Naive thymus-derived CD4-positive, alpha-beta T cell (primary cell): ENCODE measurements at regions not wholly inside any gene's neighbourhood (a gene's known extent, or its start where the extent isn't known, plus 50 kb on each side); places are given as distances from the start of the nearest gene placed in this dataset.
A peak's percentile ranks its signal among the peaks of the same experiment; 100 is the strongest.

Experiments used
- ATAC-seq: fragments of 150-1000 bp; cut with Tn5 transposase; 2 replicates; pipeline ENCODE4 v1.10.0; 2021; ENCODE audit warnings: mild to moderate bottlenecking, moderate library complexity
- CTCF ChIA-PET: fragments of 350-600 bp; sonication (Branson Sonifier 250); formaldehyde crosslinking; loops from one replicate; lab custom pipeline; 2021; ENCODE audit warnings: antibody characterized with exemption; lab: Charles Lee
- POLR2A ChIA-PET: fragments of 350-600 bp; sonication (Branson Sonifier 250); formaldehyde crosslinking; loops from one replicate; lab custom pipeline; 2021; ENCODE audit warnings: antibody characterized with exemption, inconsistent platforms; lab: Charles Lee
- DNase-seq, 9 donors: peaks; one replicate each; pipeline versions ENCODE4 v3.0.0 to v3.0.0-alpha.2; 2020 to 2022; ENCODE audit warnings: mixed read lengths in 1 of 9
- H3K27ac ChIP-seq: one replicate; pipeline ENCODE4 v1.7.0; 2013; ENCODE audit warnings: mild to moderate bottlenecking, low read depth, low read length, moderate library complexity
- H3K27me3 ChIP-seq, 2 donors: one replicate each; pipeline ENCODE4 v1.7.0; 2013; ENCODE audit warnings: low read length in 2 of 2, mild to moderate bottlenecking in 2 of 2, moderate library complexity in 2 of 2; ENCODE audit not compliant: control insufficient read depth in 2 of 2, insufficient read depth in 2 of 2
- H3K36me3 ChIP-seq, 3 experiments: 1 replicate in 2 of 3; 2 replicates in 1 of 3; pipeline ENCODE4 v1.7.0; 2013; ENCODE audit warnings: low read length in 3 of 3, mild to moderate bottlenecking in 3 of 3, moderate library complexity in 1 of 3; ENCODE audit not compliant: insufficient read depth in 3 of 3, control insufficient read depth in 2 of 3
- H3K4me1 ChIP-seq, 2 donors: one replicate each; pipeline ENCODE4 v1.7.0; 2013; ENCODE audit warnings: low read length in 2 of 2, mild to moderate bottlenecking in 2 of 2, moderate library complexity in 1 of 2; ENCODE audit not compliant: control insufficient read depth in 2 of 2, insufficient read depth in 2 of 2
- H3K4me3 ChIP-seq: 2 replicates; pipeline ENCODE4 v1.7.0; 2013; ENCODE audit warnings: mild to moderate bottlenecking, low read length
- H3K9me3 ChIP-seq, 3 experiments: 1 replicate in 2 of 3; 2 replicates in 1 of 3; pipeline ENCODE4 v1.7.0; 2013; ENCODE audit warnings: low read length in 3 of 3; ENCODE audit not compliant: control insufficient read depth in 2 of 3
- H3K27ac Mint-ChIP-seq, 9 donors: one replicate each; pipeline ENCODE4 v1.8.0; 2020 to 2022; ENCODE audit warnings: mixed read lengths in 9 of 9, mild to moderate bottlenecking in 8 of 9, moderate library complexity in 5 of 9, inconsistent platforms in 2 of 9
- H3K27me3 Mint-ChIP-seq, 5 donors: one replicate each; pipeline ENCODE4 v1.8.0; 2021 to 2022; ENCODE audit warnings: mixed read lengths in 5 of 5, mild to moderate bottlenecking in 1 of 5
- H3K36me3 Mint-ChIP-seq, 5 donors: one replicate each; pipeline ENCODE4 v1.8.0; 2020 to 2022; ENCODE audit warnings: mixed read lengths in 5 of 5, mild to moderate bottlenecking in 3 of 5, inconsistent platforms in 1 of 5
- H3K4me1 Mint-ChIP-seq, 7 donors: one replicate each; pipeline ENCODE4 v1.8.0; 2020 to 2022; ENCODE audit warnings: mixed read lengths in 7 of 7, mild to moderate bottlenecking in 3 of 7, inconsistent platforms in 1 of 7
- H3K4me3 Mint-ChIP-seq, 10 donors: one replicate each; pipeline ENCODE4 v1.8.0; 2020 to 2022; ENCODE audit warnings: mild to moderate bottlenecking in 10 of 10, mixed read lengths in 10 of 10, moderate library complexity in 6 of 10, inconsistent platforms in 2 of 10
- H3K9me3 Mint-ChIP-seq, 11 donors: one replicate each; pipeline ENCODE4 v1.8.0; 2020 to 2022; ENCODE audit warnings: mixed read lengths in 11 of 11, mild to moderate bottlenecking in 4 of 11, inconsistent platforms in 1 of 11, moderate library complexity in 1 of 11
- intact Hi-C, 2 donors: fragments of 100-400 bp; cut with micrococcal nuclease; formaldehyde crosslinking; loops; one replicate each; pipeline ENCODE4 v1.15.1; 2023

GRCh38 chr9:89978185-89978584, 373.4 kb downstream of the GADD45G start:
- no peak for DNase-seq
- no peaks in the 10 kb centered on the region for H3K9me3 ChIP-seq
- Mint-ChIP-seq H3K9me3 (peaks cover 0 to 8% (median 0%) of the 10 kb centered on the region in 11 donors), H3K27me3 (peaks cover 5 to 24% (median 11%) of the 10 kb centered on the region in 5 donors), H3K36me3 (peaks cover 0 to 7% (median 0%) of the 10 kb centered on the region in 5 donors), H3K4me1 (peaks cover 0 to 15% (median 0%) of the 10 kb centered on the region in 7 donors), H3K27ac (no peak overlapping the region), H3K4me3 (no peak overlapping the region)
- H3K4me1 ChIP-seq, result no peaks in the 10 kb centered on the region
- ATAC-seq, result no peak
- intact Hi-C loops, result no loop called here
- H3K27ac ChIP-seq, result no peak overlapping the region
- CTCF ChIA-PET, result no interaction called here
- H3K36me3 ChIP-seq, result no peaks in the 10 kb centered on the region
- H3K27me3 ChIP-seq, result no peaks in the 10 kb centered on the region
- no peak overlapping the region for H3K4me3 ChIP-seq
- POLR2A ChIA-PET, result no interaction called here

- Mint-ChIP-seq H3K27ac (no peak overlapping the region), H3K9me3 (peaks cover 0 to 8% (median 0%) of the 10 kb centered on the region in 11 donors), H3K4me1 (peaks cover 0 to 32% (median 0%) of the 10 kb centered on the region in 7 donors), H3K27me3 (peaks cover 5 to 24% (median 11%) of the 10 kb centered on the region in 5 donors), H3K36me3 (peaks cover 0 to 11% (median 0%) of the 10 kb centered on the region in 5 donors), H3K4me3 (no peak overlapping the region)
- Histone ChIP-seq H3K9me3 (no peaks in the 10 kb centered on the region), H3K27me3 (no peaks in the 10 kb centered on the region), H3K27ac (no peak overlapping the region), H3K36me3 (no peaks in the 10 kb centered on the region), H3K4me3 (no peak overlapping the region), H3K4me1 (no peaks in the 10 kb centered on the region)
- ChIA-PET POLR2A (no interaction called here), CTCF (interaction anchor here (0.6 kb wide), 1 partner anchor 349 kb away, joined by 3 read pairs; no protein-coding TSS in a partner anchor)
- ATAC-seq (no peak), DNase-seq (no peak)
- intact Hi-C loops, result no loop called here
Measured at GRCh38 chr9:89980600-89980999, 375.8 kb downstream of the GADD45G start.

- H3K36me3 ChIP-seq, result no peaks in the 10 kb centered on the region
- Mint-ChIP-seq H3K4me3 (no peak overlapping the region), H3K36me3 (peaks cover 0 to 11% (median 0%) of the 10 kb centered on the region in 5 donors), H3K27me3 (peaks cover 5 to 24% (median 11%) of the 10 kb centered on the region in 5 donors), H3K9me3 (peaks cover 0 to 9% (median 0%) of the 10 kb centered on the region in 11 donors), H3K4me1 (peaks cover 0 to 39% (median 0%) of the 10 kb centered on the region in 7 donors), H3K27ac (no peak overlapping the region)
- no peak for ATAC-seq
- ChIA-PET CTCF (no interaction called here), POLR2A (no interaction called here)
- intact Hi-C loops, result loop anchor here in 1 of 2 donors (2.0 kb wide), 1 partner anchor 17 kb away; no protein-coding TSS in a partner anchor
- no peak overlapping the region for H3K4me3 ChIP-seq
- H3K27me3 ChIP-seq, result no peaks in the 10 kb centered on the region
- DNase-seq, result no peak
- no peaks in the 10 kb centered on the region for H3K4me1 ChIP-seq
- H3K9me3 ChIP-seq, result no peaks in the 10 kb centered on the region
- no peak overlapping the region for H3K27ac ChIP-seq
Measured at GRCh38 chr9:89982016-89982415, 377.2 kb downstream of the GADD45G start.

GRCh38 chr9:89983411-89983810, 378.6 kb downstream of the GADD45G start:
- Histone ChIP-seq H3K36me3 (no peaks in the 10 kb centered on the region), H3K4me3 (no peak overlapping the region), H3K9me3 (no peaks in the 10 kb centered on the region), H3K27me3 (no peaks in the 10 kb centered on the region), H3K4me1 (no peaks in the 10 kb centered on the region), H3K27ac (no peak overlapping the region)
- Mint-ChIP-seq H3K27me3 (peaks cover 5 to 21% (median 10%) of the 10 kb centered on the region in 5 donors), H3K36me3 (peaks cover 0 to 11% (median 0%) of the 10 kb centered on the region in 5 donors), H3K4me3 (peak overlapping the region in 1 of 10 donors; percentile 13), H3K4me1 (peaks cover 0 to 39% (median 0%) of the 10 kb centered on the region in 7 donors), H3K27ac (peak overlapping the region in 1 of 9 donors; percentile 0), H3K9me3 (peaks cover 0 to 9% (median 0%) of the 10 kb centered on the region in 11 donors)
- DNase-seq (no peak), ATAC-seq (no peak)
- CTCF ChIA-PET, result no interaction called here
- intact Hi-C loops, result loop anchor here in 1 of 2 donors (2.0 kb wide), 1 partner anchor 15 kb away; no protein-coding TSS in a partner anchor
- POLR2A ChIA-PET, result no interaction called here

- Mint-ChIP-seq H3K27me3 (peaks cover 4 to 15% (median 6%) of the 10 kb centered on the region in 5 donors), H3K4me3 (peak overlapping the region in 1 of 10 donors; percentile 26), H3K9me3 (peaks cover 0 to 9% (median 0%) of the 10 kb centered on the region in 11 donors), H3K4me1 (peaks cover 0 to 39% (median 0%) of the 10 kb centered on the region in 7 donors), H3K36me3 (peaks cover 0 to 11% (median 0%) of the 10 kb centered on the region in 5 donors), H3K27ac (peak overlapping the region in 1 of 9 donors; percentile 26)
- no peaks in the 10 kb centered on the region for H3K9me3 ChIP-seq
- H3K36me3 ChIP-seq, result no peaks in the 10 kb centered on the region
- no peaks in the 10 kb centered on the region for H3K27me3 ChIP-seq
- ChIA-PET CTCF (no interaction called here), POLR2A (no interaction called here)
- no peak overlapping the region for H3K27ac ChIP-seq
- H3K4me3 ChIP-seq, result no peak overlapping the region
- intact Hi-C loops, result no loop called here
- DNase-seq (no peak), ATAC-seq (no peak)
- H3K4me1 ChIP-seq, result no peaks in the 10 kb centered on the region
Measured at GRCh38 chr9:89984214-89984613, 379.4 kb downstream of the GADD45G start.

- Mint-ChIP-seq H3K36me3 (peaks cover 0 to 11% (median 0%) of the 10 kb centered on the region in 5 donors), H3K9me3 (peaks cover 0 to 9% (median 0%) of the 10 kb centered on the region in 11 donors), H3K4me3 (peak overlapping the region in 1 of 10 donors; percentile 36), H3K27me3 (peaks cover 0 to 15% (median 6%) of the 10 kb centered on the region in 5 donors), H3K4me1 (peaks cover 0 to 39% (median 0%) of the 10 kb centered on the region in 7 donors), H3K27ac (peak overlapping the region in 1 of 9 donors; percentile 6)
- H3K4me3 ChIP-seq, result no peak overlapping the region
- H3K27me3 ChIP-seq, result no peaks in the 10 kb centered on the region
- POLR2A ChIA-PET, result no interaction called here
- DNase-seq (no peak), ATAC-seq (no peak)
- no peaks in the 10 kb centered on the region for H3K4me1 ChIP-seq
- H3K9me3 ChIP-seq, result no peaks in the 10 kb centered on the region
- intact Hi-C loops, result no loop called here
- H3K27ac ChIP-seq, result no peak overlapping the region
- no peaks in the 10 kb centered on the region for H3K36me3 ChIP-seq
- CTCF ChIA-PET, result no interaction called here
Measured at GRCh38 chr9:89985068-89985467, 380.3 kb downstream of the GADD45G start.

- POLR2A ChIA-PET, result no interaction called here
- CTCF ChIA-PET, result interaction anchor here (0.6 kb wide), 1 partner anchor 1836 kb away, joined by 3 read pairs; no protein-coding TSS in a partner anchor
Measured at GRCh38 chr9:89986190-89986589, 381.4 kb downstream of the GADD45G start.

More at GRCh38 chr9:89986190-89986589, 381.4 kb downstream of the GADD45G start:
- Mint-ChIP-seq H3K4me1 (peaks cover 0 to 39% (median 0%) of the 10 kb centered on the region in 7 donors), H3K27ac (no peak overlapping the region), H3K27me3 (peaks cover 0 to 15% (median 5%) of the 10 kb centered on the region in 5 donors), H3K4me3 (no peak overlapping the region), H3K9me3 (peaks cover 0 to 14% (median 0%) of the 10 kb centered on the region in 11 donors), H3K36me3 (peaks cover 0 to 11% (median 0%) of the 10 kb centered on the region in 5 donors)
- Histone ChIP-seq H3K27ac (no peak overlapping the region), H3K4me3 (no peak overlapping the region), H3K9me3 (no peaks in the 10 kb centered on the region), H3K4me1 (no peaks in the 10 kb centered on the region), H3K27me3 (no peaks in the 10 kb centered on the region), H3K36me3 (no peaks in the 10 kb centered on the region)
- no peak for DNase-seq
- no peak for ATAC-seq
- intact Hi-C loops, result no loop called here
